Endothelial cell of umbilical vein (primary cell): ENCODE measurements at regions not wholly inside any gene's neighbourhood (a gene's known extent, or its start where the extent isn't known, plus 50 kb on each side); places are given as distances from the start of the nearest gene placed in this dataset.

Experiments used
- BruUV-seq: library from RNA; stranded (reverse); fragments of 400-500 nt; replicated peaks from 2 replicates; lab custom pipeline; 2021; lab: Mats Ljungman, UMichigan
- CTCF ChIA-PET: fragments of 300-600, 350-600 bp; sonication (Branson Sonifier 250); formaldehyde crosslinking; loops from one replicate; lab custom pipeline; 2021; ENCODE audit warnings: antibody characterized with exemption, inconsistent platforms; lab: Charles Lee
- POLR2A ChIA-PET: fragments of 300-600, 350-600 bp; sonication (Branson Sonifier 250); formaldehyde crosslinking; loops from one replicate; lab custom pipeline; 2021; ENCODE audit warnings: antibody characterized with exemption, inconsistent platforms; lab: Charles Lee
- DNase-seq: peaks from one replicate; pipeline ENCODE4 v3.0.0-alpha.2; 2011; ENCODE audit warnings: low read depth, low spot score
- FAIRE-seq: peaks from 2 replicates; lab custom pipeline; 2011; peaks lifted over from hg19 to GRCh38; lab: Jason Lieb, UNC
- H2AFZ ChIP-seq: 2 replicates; pipeline ENCODE4 v1.6.0; 2012; ENCODE audit warnings: low read depth, low read length, control low read depth, inconsistent platforms
- H3K27ac ChIP-seq: 2 replicates; pipeline ENCODE4 v1.5.1; 2011; ENCODE audit warnings: low read depth, mild to moderate bottlenecking, control low read depth, low read length, moderate library complexity; ENCODE audit not compliant: insufficient read depth
- H3K27me3 ChIP-seq, 2 experiments: 2 replicates each; pipeline versions ENCODE4 v1.6.0 to v1.6.1; 2011; ENCODE audit warnings: low read length in 2 of 2, mixed read lengths in 1 of 2; ENCODE audit not compliant: control insufficient read depth in 2 of 2, insufficient read depth in 2 of 2
- H3K36me3 ChIP-seq, 2 experiments: 2 replicates in 1 of 2; 3 replicates in 1 of 2; pipeline ENCODE4 v1.5.1; 2011; ENCODE audit warnings: low read length in 2 of 2, mild to moderate bottlenecking in 1 of 2, moderate library complexity in 1 of 2; ENCODE audit not compliant: control insufficient read depth in 2 of 2, insufficient read depth in 2 of 2; ENCODE audit errors: extremely low read depth in 1 of 2
- H3K4me1 ChIP-seq: 3 replicates; pipeline ENCODE4 v1.5.1; 2011; ENCODE audit warnings: mild to moderate bottlenecking, low read length; ENCODE audit not compliant: control insufficient read depth, insufficient read depth; ENCODE audit errors: extremely low read depth
- H3K4me2 ChIP-seq: 2 replicates; pipeline ENCODE4 v1.6.1; 2011; ENCODE audit warnings: low read length, control low read depth, mixed read lengths; ENCODE audit not compliant: insufficient read depth
- H3K4me3 ChIP-seq, 3 experiments: fragments of 200-600 bp in 1 of 3; sonication (generic), shearing (Covaris generic) in 1 of 3; replicated peaks in 1 of 3; 2 replicates each; pipeline ENCODE4 v1.5.1; 2011 to 2016; ENCODE audit warnings: control low read depth in 3 of 3, low read length in 3 of 3, mild to moderate bottlenecking in 2 of 3, inconsistent platforms in 1 of 3, low read depth in 1 of 3, moderate library complexity in 1 of 3; ENCODE audit not compliant: insufficient read depth in 1 of 3
- H3K79me2 ChIP-seq: 2 replicates; pipeline ENCODE4 v1.6.0; 2012; ENCODE audit warnings: low read length, inconsistent platforms; ENCODE audit not compliant: control insufficient read depth, insufficient read depth
- H3K9ac ChIP-seq: replicated peaks from 2 replicates; pipeline ENCODE3; 2011; ENCODE audit warnings: low read length, control low read depth; ENCODE audit not compliant: insufficient read depth; ENCODE audit errors: extremely low read depth
- H3K9me1 ChIP-seq: replicated peaks from 3 replicates; pipeline ENCODE4 v1.6.0; 2011; ENCODE audit warnings: mild to moderate bottlenecking, low read length; ENCODE audit not compliant: control insufficient read depth, insufficient read depth; ENCODE audit errors: extremely low read depth
- H3K9me3 ChIP-seq: replicated peaks from 2 replicates; pipeline ENCODE4 v1.5.1; 2012; ENCODE audit warnings: low read length, inconsistent platforms; ENCODE audit not compliant: control insufficient read depth, insufficient read depth
- H4K20me1 ChIP-seq: replicated peaks from 2 replicates; pipeline ENCODE3; 2011; ENCODE audit warnings: mild to moderate bottlenecking, low read length; ENCODE audit not compliant: control insufficient read depth, insufficient read depth; ENCODE audit errors: extremely low read depth
- EZH2 ChIP-seq: IDR thresholded peaks from 2 replicates; pipeline ENCODE4 v1.6.1; 2012; ENCODE audit warnings: borderline replicate concordance, low read depth, mild to moderate bottlenecking, moderate library complexity, low read length, inconsistent platforms; ENCODE audit not compliant: severe bottlenecking
- FOS ChIP-seq: IDR thresholded peaks from 2 replicates; pipeline ENCODE4 v1.6.1; 2011; ENCODE audit warnings: mild to moderate bottlenecking, low read length, moderate library complexity, borderline replicate concordance; ENCODE audit not compliant: insufficient read depth
- GATA2 ChIP-seq: IDR thresholded peaks from 2 replicates; pipeline ENCODE4 v1.7.0; 2011; ENCODE audit warnings: low read depth, mild to moderate bottlenecking, moderate library complexity, mixed read lengths, low read length; ENCODE audit not compliant: insufficient read length, insufficient read depth
- JUN ChIP-seq: IDR thresholded peaks from 2 replicates; pipeline ENCODE4 v1.6.1; 2011; ENCODE audit warnings: borderline replicate concordance, low read depth; ENCODE audit not compliant: insufficient read length, insufficient read depth
- MYC ChIP-seq: IDR thresholded peaks from one replicate; pipeline ENCODE4 v1.6.1; 2011; ENCODE audit warnings: mild to moderate bottlenecking, low read depth, low read length
- POLR2A ChIP-seq: IDR thresholded peaks from 2 replicates; pipeline ENCODE4 v1.6.1; 2012; ENCODE audit warnings: low read depth, mild to moderate bottlenecking, control low read depth, low read length
- POLR2AphosphoS5 ChIP-seq: IDR thresholded peaks from 2 replicates; pipeline ENCODE4 v1.6.1; 2012; ENCODE audit warnings: low read depth, mild to moderate bottlenecking, control low read depth, low read length, moderate library complexity; ENCODE audit not compliant: insufficient read depth
- dilution Hi-C: fragments of 300-500 bp; cut with MboI; formaldehyde crosslinking; loops from one replicate; pipeline ENCODE4 v1.15.0; 2019; ENCODE audit warnings: low sequenced_read_pairs; ENCODE audit not compliant: extremely low pct_ligation_motif_present
- intact Hi-C: fragments of 100-400 bp; cut with micrococcal nuclease; formaldehyde crosslinking; loops from one replicate; pipeline ENCODE4 v1.10.0; 2022
- TF ChIP-seq, protein P1 (sequence below), 2 donors: IDR thresholded peaks; 1 replicate in 1 of 2; 2 replicates in 1 of 2; pipeline ENCODE4 v1.5.1; 2011; ENCODE audit warnings: low read length in 2 of 2, mild to moderate bottlenecking in 2 of 2, moderate library complexity in 2 of 2, control low read depth in 1 of 2, inconsistent platforms in 1 of 2, low read depth in 1 of 2; ENCODE audit not compliant: insufficient read depth in 1 of 2; ENCODE audit errors: extremely low read depth in 1 of 2
- TF ChIP-seq, protein P2 (sequence below): IDR thresholded peaks from 2 replicates; pipeline ENCODE4 v1.6.1; 2011; ENCODE audit not compliant: insufficient read depth, insufficient read length

DNA sequence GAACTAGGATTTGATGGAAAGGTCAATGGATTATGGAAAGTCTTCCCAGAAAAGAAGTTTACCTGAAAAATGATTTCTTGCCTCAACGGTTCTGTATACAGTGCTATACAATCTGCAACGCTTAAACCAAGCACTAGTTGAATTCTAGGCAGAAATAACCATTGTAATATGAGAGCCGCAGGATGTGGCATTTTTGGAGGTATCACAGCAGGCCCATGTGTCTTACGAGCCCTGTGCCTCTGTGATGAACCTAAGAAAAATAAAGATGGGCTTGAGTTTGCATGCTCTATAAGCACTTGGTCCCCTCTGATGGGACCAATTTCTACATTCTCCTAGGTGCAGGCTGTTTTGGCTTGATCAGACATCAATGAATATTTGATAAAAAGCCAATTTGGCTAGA is 78.7 kb upstream of the RFC3 start:
- DNase-seq (no peak), FAIRE-seq (no peak)
- POLR2A ChIA-PET = no interaction called here
- Histone ChIP-seq H2AFZ (no peak overlapping the region), H3K9ac (no peak overlapping the region), H3K79me2 (no peaks in the 10 kb centered on the region), H3K9me1 (no peaks in the 10 kb centered on the region), H3K4me1 (no peaks in the 10 kb centered on the region), H3K9me3 (no peaks in the 10 kb centered on the region), H3K36me3 (no peaks in the 10 kb centered on the region), H3K27ac (no peak overlapping the region), H3K27me3 (peaks cover 0 to 4% of the 10 kb centered on the region in 2 experiments), H3K4me2 (no peak overlapping the region), H4K20me1 (no peaks in the 10 kb centered on the region), H3K4me3 (no peak overlapping the region)
- no TSS peak for BruUV-seq
- TF ChIP-seq POLR2A = no peak
- TF ChIP-seq MYC = no peak
- no peak for TF ChIP-seq GATA2
- TF ChIP-seq EZH2 = no peak
- TF ChIP-seq POLR2AphosphoS5 = no peak
- TF ChIP-seq, protein P1, sequence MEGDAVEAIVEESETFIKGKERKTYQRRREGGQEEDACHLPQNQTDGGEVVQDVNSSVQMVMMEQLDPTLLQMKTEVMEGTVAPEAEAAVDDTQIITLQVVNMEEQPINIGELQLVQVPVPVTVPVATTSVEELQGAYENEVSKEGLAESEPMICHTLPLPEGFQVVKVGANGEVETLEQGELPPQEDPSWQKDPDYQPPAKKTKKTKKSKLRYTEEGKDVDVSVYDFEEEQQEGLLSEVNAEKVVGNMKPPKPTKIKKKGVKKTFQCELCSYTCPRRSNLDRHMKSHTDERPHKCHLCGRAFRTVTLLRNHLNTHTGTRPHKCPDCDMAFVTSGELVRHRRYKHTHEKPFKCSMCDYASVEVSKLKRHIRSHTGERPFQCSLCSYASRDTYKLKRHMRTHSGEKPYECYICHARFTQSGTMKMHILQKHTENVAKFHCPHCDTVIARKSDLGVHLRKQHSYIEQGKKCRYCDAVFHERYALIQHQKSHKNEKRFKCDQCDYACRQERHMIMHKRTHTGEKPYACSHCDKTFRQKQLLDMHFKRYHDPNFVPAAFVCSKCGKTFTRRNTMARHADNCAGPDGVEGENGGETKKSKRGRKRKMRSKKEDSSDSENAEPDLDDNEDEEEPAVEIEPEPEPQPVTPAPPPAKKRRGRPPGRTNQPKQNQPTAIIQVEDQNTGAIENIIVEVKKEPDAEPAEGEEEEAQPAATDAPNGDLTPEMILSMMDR (IDR thresholded peaks at IDR 0.05; ENCODE audit: extremely low read depth in 1 of 2, insufficient read depth in 1 of 2, low read depth in 1 of 2, low read length in 2 of 2) = no peak
- TF ChIP-seq, protein P2, sequence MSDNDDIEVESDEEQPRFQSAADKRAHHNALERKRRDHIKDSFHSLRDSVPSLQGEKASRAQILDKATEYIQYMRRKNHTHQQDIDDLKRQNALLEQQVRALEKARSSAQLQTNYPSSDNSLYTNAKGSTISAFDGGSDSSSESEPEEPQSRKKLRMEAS = no peak
- TF ChIP-seq JUN = no peak
- TF ChIP-seq FOS = no peak
- dilution Hi-C loops = no loop called here
- CTCF ChIA-PET = no interaction called here
- intact Hi-C loops = no loop called here
